Adrenal gland (tissue), 9 donors: ENCODE measurements at regions not wholly inside any gene's neighbourhood (a gene's known extent, or its start where the extent isn't known, plus 50 kb on each side); places are given as distances from the start of the nearest gene placed in this dataset.

Experiments used
- DNase-seq, 7 donors: peaks; one replicate each; pipeline ENCODE4 v3.0.0-alpha.2; 2019 to 2020
- H3K27ac ChIP-seq, 5 donors: fragments of 200-600 bp; sonication (generic) in 4 of 5; 1 replicate in 3 of 5; 2 replicates in 2 of 5; pipeline versions ENCODE4 v1.5.1 to v1.8.0; 2016 to 2020; ENCODE audit warnings: mild to moderate bottlenecking in 1 of 5
- H3K27me3 ChIP-seq: fragments of 200-600 bp; 2 replicates; pipeline ENCODE4 v1.8.0; 2021
- H3K36me3 ChIP-seq, 2 donors: fragments of 200-600 bp; replicated peaks in 1 of 2; 1 replicate in 1 of 2; 2 replicates in 1 of 2; pipeline versions ENCODE4 v1.5.1 to v1.8.0; 2018 to 2022
- H3K4me1 ChIP-seq, 2 donors: fragments of 200-600 bp; replicated peaks in 1 of 2; 1 replicate in 1 of 2; 2 replicates in 1 of 2; pipeline versions ENCODE4 v1.5.1 to v1.8.0; 2018 to 2021
- H3K4me3 ChIP-seq, 4 donors: fragments of 200-600 bp; sonication (generic) in 3 of 4; one replicate each; pipeline ENCODE4 v1.5.1; 2016 to 2018
- H3K9me3 ChIP-seq, 3 donors: fragments of 200-600 bp; sonication (generic) in 1 of 3; replicated peaks in 1 of 3; 1 replicate in 2 of 3; 2 replicates in 1 of 3; pipeline versions ENCODE4 v1.5.1 to v1.8.0; 2016 to 2021
- POLR2A ChIP-seq, 2 donors: fragments of 450-650 bp; IDR thresholded peaks; one replicate each; pipeline ENCODE4 v1.6.1; 2017; ENCODE audit warnings: antibody characterized with exemption in 2 of 2, mild to moderate bottlenecking in 2 of 2, moderate library complexity in 1 of 2
- WGBS, 4 donors: extraction: QIAGEN DNeasy Blood & Tissue Kit in 2 of 4; methylation state at CpG; one replicate each; pipeline versions ENCODE4 v1.1.5 to v1.1.7; 2013 to 2017; 5-methylcytosine and 5-hydroxymethylcytosine counted together
- intact Hi-C, 2 donors: fragments of 100-400 bp; cut with DNase I; formaldehyde crosslinking; loops; one replicate each; pipeline versions ENCODE4 v1.14.1 to v1.15.0; 2022 to 2023
- TF ChIP-seq, protein P1 (sequence below), 6 experiments: fragments of 450-650 bp in 4 of 6; fragments of 200-600 bp in 2 of 6; sonication (generic) in 1 of 6; IDR thresholded peaks; 1 replicate in 5 of 6; 2 replicates in 1 of 6; pipeline versions ENCODE4 v1.5.1 to v1.8.0; 2016 to 2021; ENCODE audit warnings: antibody characterized with exemption in 6 of 6, mild to moderate bottlenecking in 2 of 6, moderate library complexity in 1 of 6
- donor health status: healthy with polysubstance abuse.
- donor health status: Bipolar disorder and iron deficiency.
- donor health status: DM: yes; HTN: yes; CAD: no.
- donor health status: DM: no; HTN: no; CAD: no.
- donor health status: DM: no; HTN: no; CAD: no.

DNA sequence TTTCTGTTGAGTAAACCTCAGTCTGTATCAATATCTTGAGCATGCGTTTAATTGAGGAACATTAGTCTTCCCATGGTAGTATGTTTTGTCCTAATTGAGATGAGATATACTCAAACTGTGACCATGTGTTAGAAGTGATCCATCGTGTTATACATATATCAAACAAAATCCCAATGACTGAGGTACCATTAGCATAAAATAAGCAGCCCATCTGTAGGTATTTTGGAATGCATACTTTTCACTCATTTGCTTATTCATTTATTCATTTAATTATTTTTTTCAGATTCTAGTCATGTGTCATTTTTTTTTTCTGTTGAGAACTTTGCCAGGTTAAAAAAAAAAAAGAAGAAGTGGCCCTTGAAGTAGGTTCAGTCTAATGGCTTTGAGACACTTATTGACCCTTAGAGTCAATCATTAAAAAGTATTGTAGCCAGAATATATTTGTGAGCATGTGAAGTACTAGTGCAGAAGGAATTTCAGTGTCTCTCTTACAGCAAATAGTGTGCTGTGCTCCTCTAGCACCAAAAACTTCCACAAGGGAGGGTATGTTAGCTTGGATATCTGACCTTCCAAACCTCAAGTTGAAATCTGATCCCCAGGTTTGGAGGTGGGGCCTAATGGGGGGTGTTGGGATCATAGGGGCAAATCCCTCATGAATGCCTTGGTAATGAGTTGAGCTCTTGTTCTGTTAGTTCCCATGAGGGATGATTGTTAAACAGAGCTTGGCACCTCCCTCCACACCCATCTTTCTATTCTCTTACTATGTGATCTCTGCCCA lies 130.8 kb upstream of the NPY2R start:
- WGBS, 4 donors, result 80 to 89% (median 84%) methylated on average over 2 of the region's 2 CpGs
- H3K27me3 ChIP-seq, result no peaks in the 10 kb centered on the region
- H3K9me3 ChIP-seq, result no peaks in the 10 kb centered on the region
- TF ChIP-seq, protein P1, sequence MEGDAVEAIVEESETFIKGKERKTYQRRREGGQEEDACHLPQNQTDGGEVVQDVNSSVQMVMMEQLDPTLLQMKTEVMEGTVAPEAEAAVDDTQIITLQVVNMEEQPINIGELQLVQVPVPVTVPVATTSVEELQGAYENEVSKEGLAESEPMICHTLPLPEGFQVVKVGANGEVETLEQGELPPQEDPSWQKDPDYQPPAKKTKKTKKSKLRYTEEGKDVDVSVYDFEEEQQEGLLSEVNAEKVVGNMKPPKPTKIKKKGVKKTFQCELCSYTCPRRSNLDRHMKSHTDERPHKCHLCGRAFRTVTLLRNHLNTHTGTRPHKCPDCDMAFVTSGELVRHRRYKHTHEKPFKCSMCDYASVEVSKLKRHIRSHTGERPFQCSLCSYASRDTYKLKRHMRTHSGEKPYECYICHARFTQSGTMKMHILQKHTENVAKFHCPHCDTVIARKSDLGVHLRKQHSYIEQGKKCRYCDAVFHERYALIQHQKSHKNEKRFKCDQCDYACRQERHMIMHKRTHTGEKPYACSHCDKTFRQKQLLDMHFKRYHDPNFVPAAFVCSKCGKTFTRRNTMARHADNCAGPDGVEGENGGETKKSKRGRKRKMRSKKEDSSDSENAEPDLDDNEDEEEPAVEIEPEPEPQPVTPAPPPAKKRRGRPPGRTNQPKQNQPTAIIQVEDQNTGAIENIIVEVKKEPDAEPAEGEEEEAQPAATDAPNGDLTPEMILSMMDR (IDR thresholded peaks at IDR 0.05), result no peak
- TF ChIP-seq POLR2A (IDR thresholded peaks at IDR 0.05), result no peak
- no peak overlapping the region for H3K27ac ChIP-seq
- DNase-seq, result no peak
- intact Hi-C loops, result no loop called here
- peaks cover 0 to 9% of the 10 kb centered on the region in 2 donors for H3K4me1 ChIP-seq
- no peak overlapping the region for H3K4me3 ChIP-seq
- H3K36me3 ChIP-seq, result no peaks in the 10 kb centered on the region

DNA sequence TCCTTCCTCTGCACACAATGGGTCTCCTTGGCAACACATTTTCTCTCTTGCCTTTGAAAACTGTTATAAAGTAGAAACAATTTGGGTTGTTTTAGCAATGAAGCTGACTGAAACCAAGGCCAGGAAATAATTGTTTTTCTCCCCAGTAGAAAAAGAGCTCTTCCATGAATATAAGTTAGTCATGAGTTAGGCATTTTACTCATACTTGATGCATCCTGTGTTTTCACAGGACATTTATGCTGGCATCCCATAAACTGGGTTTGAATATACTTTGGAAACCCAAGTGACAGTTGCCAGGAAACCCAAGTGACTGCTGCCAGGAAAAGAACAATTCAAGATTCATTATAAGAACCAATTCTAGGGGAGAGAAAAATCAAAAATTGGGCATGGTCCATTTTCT lies 128.6 kb upstream of the NPY2R start:
- no peaks in the 10 kb centered on the region for H3K27me3 ChIP-seq
- no peak for DNase-seq
- no peak overlapping the region for H3K4me3 ChIP-seq
- H3K4me1 ChIP-seq, result no peaks in the 10 kb centered on the region
- TF ChIP-seq, protein P1 (IDR thresholded peaks at IDR 0.05), result no peak
- TF ChIP-seq POLR2A (IDR thresholded peaks at IDR 0.05), result no peak
- intact Hi-C loops, result no loop called here
- H3K9me3 ChIP-seq, result no peaks in the 10 kb centered on the region
- no peak overlapping the region for H3K27ac ChIP-seq
- H3K36me3 ChIP-seq, result no peaks in the 10 kb centered on the region

DNA sequence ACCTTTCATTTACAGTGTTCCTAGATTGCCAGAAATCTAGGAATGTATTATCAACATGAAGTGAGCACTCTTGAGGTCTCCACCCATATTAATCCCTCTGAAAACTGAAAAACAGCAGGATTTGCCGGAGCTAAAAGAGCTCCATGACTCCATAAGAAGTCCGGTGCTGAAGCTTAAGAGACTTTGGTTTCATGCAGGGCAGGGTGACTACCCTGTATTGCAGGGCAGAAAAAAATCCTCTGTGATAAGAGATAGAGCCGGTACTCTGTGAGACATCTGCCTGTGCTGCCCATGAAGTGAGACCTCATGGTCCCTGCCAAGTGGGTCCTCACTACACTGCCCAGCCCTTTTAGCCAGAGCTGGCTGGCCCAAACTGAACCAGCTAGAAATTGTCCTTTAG lies 127.2 kb upstream of the NPY2R start:
- no peak for DNase-seq
- Histone ChIP-seq H3K27ac (no peak overlapping the region), H3K36me3 (no peaks in the 10 kb centered on the region), H3K9me3 (no peaks in the 10 kb centered on the region), H3K4me1 (no peaks in the 10 kb centered on the region), H3K4me3 (no peak overlapping the region), H3K27me3 (no peaks in the 10 kb centered on the region)
- 74 to 87% (median 78%) methylated on average over 3 of the region's 3 CpGs for WGBS, 4 donors
- intact Hi-C loops, result no loop called here
- TF ChIP-seq, protein P1 (IDR thresholded peaks at IDR 0.05), result no peak
- no peak for TF ChIP-seq POLR2A (IDR thresholded peaks at IDR 0.05)

DNA sequence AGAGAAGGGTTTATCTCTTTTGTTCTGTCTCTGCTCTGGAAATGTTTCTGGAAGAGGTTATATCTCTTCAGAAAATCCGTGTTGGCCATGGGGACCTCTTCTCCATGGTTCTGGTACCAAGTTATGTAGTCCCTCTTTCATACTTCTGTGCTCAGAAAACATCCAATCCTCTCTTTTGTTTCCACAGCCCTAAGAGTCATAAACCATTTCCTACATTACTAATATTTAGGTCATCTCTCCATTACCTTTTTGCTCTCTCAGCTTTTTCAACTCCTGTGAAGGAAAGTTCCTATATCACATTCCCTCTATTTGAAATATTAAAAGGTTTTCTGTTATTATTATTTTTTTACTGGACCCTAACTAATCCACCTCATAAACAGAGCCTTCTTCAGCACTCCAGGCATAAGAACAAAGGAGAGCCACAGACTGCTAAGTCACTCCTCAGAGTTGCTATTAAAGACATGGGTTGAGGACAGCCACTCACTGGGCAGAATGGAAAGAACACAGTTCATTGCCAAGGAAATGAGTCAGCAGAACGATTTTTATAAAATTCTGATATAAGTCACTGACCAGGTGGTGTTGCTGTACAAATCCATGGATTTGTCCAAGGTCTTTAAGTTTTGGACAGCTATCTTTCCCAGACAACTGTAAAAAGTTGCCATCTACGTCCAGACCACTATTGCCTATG lies 122.4 kb upstream of the NPY2R start:
- Histone ChIP-seq H3K9me3 (no peaks in the 10 kb centered on the region), H3K36me3 (no peaks in the 10 kb centered on the region), H3K4me1 (no peaks in the 10 kb centered on the region), H3K27me3 (no peaks in the 10 kb centered on the region), H3K27ac (no peak overlapping the region), H3K4me3 (no peak overlapping the region)
- intact Hi-C loops, result no loop called here
- WGBS, 4 donors, result 39 to 57% (median 41%) methylated on average over 3 of the region's 3 CpGs
- no peak for DNase-seq
- TF ChIP-seq, protein P1 (IDR thresholded peaks at IDR 0.05), result no peak
- TF ChIP-seq POLR2A (IDR thresholded peaks at IDR 0.05), result no peak
